Esophagus squamous epithelium (tissue), 5 donors: ENCODE measurements at regions not wholly inside any gene's neighbourhood (a gene's known extent, or its start where the extent isn't known, plus 50 kb on each side); places are given as distances from the start of the nearest gene placed in this dataset.

Experiments used
- DNase-seq: peaks from one replicate; lab custom pipeline; 2025; lab: John Stamatoyannopoulos, UW
- H3K27ac ChIP-seq, 4 donors: fragments of 200-600 bp; sonication (generic); one replicate each; pipeline ENCODE4 v1.5.1; 2016 to 2019; ENCODE audit warnings: mild to moderate bottlenecking in 1 of 4
- H3K27me3 ChIP-seq, 4 donors: fragments of 200-600 bp; sonication (generic); 1 replicate in 3 of 4; 2 replicates in 1 of 4; pipeline versions ENCODE4 v1.5.1 to v1.6.0; 2017 to 2021; ENCODE audit warnings: antibody characterized with exemption in 1 of 4
- H3K36me3 ChIP-seq, 3 donors: fragments of 200-600 bp; sonication (generic); one replicate each; pipeline ENCODE4 v1.5.1; 2016 to 2019
- H3K4me1 ChIP-seq, 3 donors: fragments of 200-600 bp; sonication (generic); one replicate each; pipeline ENCODE4 v1.5.1; 2017 to 2019
- H3K4me3 ChIP-seq, 4 donors: fragments of 200-600 bp; sonication (generic); 1 replicate in 3 of 4; 2 replicates in 1 of 4; pipeline ENCODE4 v1.5.1; 2016 to 2019; ENCODE audit warnings: mild to moderate bottlenecking in 2 of 4, moderate library complexity in 1 of 4
- H3K9me3 ChIP-seq, 3 donors: fragments of 200-600 bp; sonication (generic); one replicate each; pipeline ENCODE4 v1.5.1; 2016 to 2019
- CTCF ChIP-seq, 6 experiments: fragments of 450-650 bp in 4 of 6; fragments of 200-600 bp in 2 of 6; sonication (generic) in 2 of 6; IDR thresholded peaks; one replicate each; pipeline ENCODE4 v1.5.1; 2016 to 2019; ENCODE audit warnings: antibody characterized with exemption in 6 of 6, mild to moderate bottlenecking in 4 of 6, moderate library complexity in 4 of 6
- POLR2A ChIP-seq, 4 donors: fragments of 450-650 bp; IDR thresholded peaks; one replicate each; pipeline ENCODE4 v1.6.1; 2017; ENCODE audit warnings: antibody characterized with exemption in 4 of 4, mild to moderate bottlenecking in 4 of 4, moderate library complexity in 3 of 4
- WGBS, 2 donors: methylation state at CpG; one replicate each; pipeline ENCODE4 v1.1.5; 2018; 5-methylcytosine and 5-hydroxymethylcytosine counted together
- intact Hi-C: fragments of 100-400 bp; cut with DNase I; formaldehyde crosslinking; loops from one replicate; pipeline ENCODE4 v1.15.0; 2022
- donor health status: DM: yes; HTN: yes; CAD: no.

GRCh38 chr3:963755-964154 lies 129.1 kb upstream of the CNTN6 start:
- H3K36me3 ChIP-seq, result no peaks in the 10 kb centered on the region
- H3K4me1 ChIP-seq, result no peaks in the 10 kb centered on the region
- TF ChIP-seq POLR2A (IDR thresholded peaks at IDR 0.05) (no peak), CTCF (IDR thresholded peaks at IDR 0.05) (no peak)
- H3K9me3 ChIP-seq, result peaks cover 0 to 15% (median 0%) of the 10 kb centered on the region in 3 donors
- no peak for DNase-seq
- no peak overlapping the region for H3K4me3 ChIP-seq
- 71 to 72% methylated on average over 3 of the region's 3 CpGs for WGBS, 2 donors
- intact Hi-C loops, result no loop called here
- H3K27me3 ChIP-seq, result no peaks in the 10 kb centered on the region
- no peak overlapping the region for H3K27ac ChIP-seq

GRCh38 chr3:965826-966225 lies 127.0 kb upstream of the CNTN6 start:
- Histone ChIP-seq H3K4me1 (no peaks in the 10 kb centered on the region), H3K9me3 (peaks cover 0 to 15% (median 0%) of the 10 kb centered on the region in 3 donors), H3K27ac (no peak overlapping the region), H3K36me3 (no peaks in the 10 kb centered on the region), H3K4me3 (no peak overlapping the region), H3K27me3 (no peaks in the 10 kb centered on the region)
- no peak for DNase-seq
- intact Hi-C loops, result no loop called here
- WGBS, 2 donors, result 47 to 66% methylated on average over 3 of the region's 3 CpGs
- TF ChIP-seq POLR2A (IDR thresholded peaks at IDR 0.05) (no peak), CTCF (IDR thresholded peaks at IDR 0.05) (no peak)

DNA sequence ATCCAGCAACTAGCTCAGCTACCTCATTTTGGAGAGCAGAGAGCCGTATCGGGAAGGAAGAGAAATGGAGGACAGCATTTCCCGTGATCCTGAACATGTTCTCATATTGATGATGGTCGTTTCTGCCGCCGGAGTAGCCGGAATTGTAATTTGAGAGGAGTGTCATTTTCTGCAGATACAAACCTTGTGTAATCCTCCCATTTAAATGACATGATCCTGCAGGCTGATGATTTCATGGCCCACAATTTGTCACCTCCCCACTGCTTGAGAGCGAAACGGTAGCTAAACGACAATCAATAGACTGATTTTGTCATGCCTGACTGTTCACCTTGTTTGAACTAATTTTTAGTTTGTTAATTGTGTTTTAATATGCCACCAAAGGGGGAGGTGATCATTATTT lies 126.5 kb upstream of the CNTN6 start:
- peaks cover 0 to 15% (median under 1%) of the 10 kb centered on the region in 3 donors for H3K9me3 ChIP-seq
- DNase-seq, result no peak
- no peaks in the 10 kb centered on the region for H3K4me1 ChIP-seq
- WGBS, 2 donors, result 66 to 80% methylated on average over 10 of the region's 10 CpGs
- H3K4me3 ChIP-seq, result no peak overlapping the region
- H3K27me3 ChIP-seq, result no peaks in the 10 kb centered on the region
- no peaks in the 10 kb centered on the region for H3K36me3 ChIP-seq
- intact Hi-C loops, result no loop called here
- TF ChIP-seq POLR2A (IDR thresholded peaks at IDR 0.05), result no peak
- TF ChIP-seq CTCF (IDR thresholded peaks at IDR 0.05), result no peak
- H3K27ac ChIP-seq, result no peak overlapping the region

GRCh38 chr3:973340-973739 lies 119.5 kb upstream of the CNTN6 start:
- 5 to 17% methylated on average over 1 of the region's 1 CpG for WGBS, 2 donors
- DNase-seq, result no peak
- TF ChIP-seq POLR2A (IDR thresholded peaks at IDR 0.05), result no peak
- TF ChIP-seq CTCF (IDR thresholded peaks at IDR 0.05), result no peak

GRCh38 chr3:976006-976405 lies 116.8 kb upstream of the CNTN6 start:
- no peaks in the 10 kb centered on the region for H3K27me3 ChIP-seq
- no peak overlapping the region for H3K27ac ChIP-seq
- H3K9me3 ChIP-seq, result peaks cover 0 to 7% (median 7%) of the 10 kb centered on the region in 3 donors
- 37 to 39% methylated on average over 5 of the region's 5 CpGs for WGBS, 2 donors
- no peak overlapping the region for H3K4me3 ChIP-seq
- H3K36me3 ChIP-seq, result no peaks in the 10 kb centered on the region
- no peak for TF ChIP-seq POLR2A (IDR thresholded peaks at IDR 0.05)
- no peak for TF ChIP-seq CTCF (IDR thresholded peaks at IDR 0.05)
- DNase-seq, result no peak
- intact Hi-C loops, result no loop called here
- no peaks in the 10 kb centered on the region for H3K4me1 ChIP-seq

More at GRCh38 chr3:973340-973739, 119.5 kb upstream of the CNTN6 start:
- Histone ChIP-seq H3K9me3 (peaks cover 0 to 7% (median 7%) of the 10 kb centered on the region in 3 donors), H3K4me1 (no peaks in the 10 kb centered on the region), H3K27me3 (no peaks in the 10 kb centered on the region), H3K36me3 (no peaks in the 10 kb centered on the region), H3K27ac (no peak overlapping the region), H3K4me3 (no peak overlapping the region)
- intact Hi-C loops, result no loop called here
